K562 (cell line): ENCODE measurements at regions not wholly inside any gene's neighbourhood (a gene's known extent, or its start where the extent isn't known, plus 50 kb on each side); places are given as distances from the start of the nearest gene placed in this dataset.
A peak's percentile ranks its signal among the peaks of the same experiment; 100 is the strongest.

Experiments
- ATAC-seq: fragments of 200-7000 bp; cut with Tn5 transposase; 3 replicates; pipeline ENCODE4 v1.9.1; 2020; ENCODE audit warnings: moderate library complexity
- BruUV-seq: library from RNA; stranded (reverse); fragments of 400-500 nt; replicated peaks from 2 replicates; lab custom pipeline; 2021; lab: Mats Ljungman, UMichigan
- CTCF ChIA-PET: fragments of 300-600 bp; formaldehyde crosslinking; extraction: SDS; loops from one replicate; lab custom pipeline; 2021; ENCODE audit warnings: low intra/inter-chr PET ratio; lab: Yijun Ruan, JAX
- POLR2A ChIA-PET: fragments of 300-600, 350-650 bp; sonication (Branson Sonifier 250); formaldehyde crosslinking; extraction: SDS; loops from one replicate; lab custom pipeline; 2021; ENCODE audit warnings: antibody characterized with exemption, inconsistent platforms; lab: Yijun Ruan, JAX
- DNase-seq, 4 experiments: peaks; one replicate each; pipeline versions ENCODE4 v3.0.0 to v3.0.0-alpha.2; 2011 to 2018; ENCODE audit warnings: low spot score in 3 of 4, mixed read lengths in 3 of 4; ENCODE audit errors: extremely low read depth in 1 of 4
- FAIRE-seq: peaks from 2 replicates; lab custom pipeline; 2011; peaks lifted over from hg19 to GRCh38; lab: Jason Lieb, UNC
- H2AFZ ChIP-seq: 2 replicates; pipeline ENCODE4 v1.6.0; 2011; ENCODE audit warnings: low read depth, low read length, control low read depth, inconsistent platforms
- H3K27ac ChIP-seq: fragments of 200-600 bp; 3 replicates; pipeline ENCODE4 v1.8.0; 2011; ENCODE audit warnings: low read depth, mild to moderate bottlenecking, control low read depth, inconsistent platforms, low read length, moderate library complexity, mixed read lengths; ENCODE audit errors: extremely low read depth
- H3K27me3 ChIP-seq, 2 experiments: fragments of 300-600 bp in 1 of 2; 2 replicates in 1 of 2; 3 replicates in 1 of 2; pipeline versions ENCODE4 v1.6.0 to v1.8.0; 2011; ENCODE audit warnings: inconsistent platforms in 2 of 2, low read length in 2 of 2, mild to moderate bottlenecking in 1 of 2, mixed read lengths in 1 of 2, moderate library complexity in 1 of 2; ENCODE audit not compliant: control insufficient read depth in 2 of 2, insufficient read depth in 2 of 2
- H3K36me3 ChIP-seq: fragments of 300-600 bp; 3 replicates; pipeline ENCODE4 v1.8.0; 2011; ENCODE audit warnings: mild to moderate bottlenecking, low read length, inconsistent platforms; ENCODE audit not compliant: control insufficient read depth, insufficient read depth
- H3K4me1 ChIP-seq, 2 experiments: fragments of 200-600 bp in 1 of 2; replicated peaks in 1 of 2; 2 replicates in 1 of 2; 3 replicates in 1 of 2; pipeline versions ENCODE4 v1.5.1 to v1.8.0; 2011; ENCODE audit warnings: inconsistent platforms in 2 of 2, low read length in 2 of 2, mild to moderate bottlenecking in 1 of 2, mixed read lengths in 1 of 2, moderate library complexity in 1 of 2; ENCODE audit not compliant: control insufficient read depth in 2 of 2, insufficient read depth in 2 of 2
- H3K4me2 ChIP-seq: 2 replicates; pipeline ENCODE4 v1.6.1; 2011; ENCODE audit warnings: low read length, control low read depth, inconsistent platforms, mixed read lengths; ENCODE audit not compliant: insufficient read depth
- H3K4me3 ChIP-seq: fragments of 200-600 bp; sonication (generic), shearing (Covaris generic); 2 replicates; pipeline ENCODE4 v1.5.1; 2016; ENCODE audit warnings: control low read depth, inconsistent platforms
- H3K79me2 ChIP-seq: fragments of 200-600 bp; 3 replicates; pipeline ENCODE4 v1.8.0; 2011; ENCODE audit warnings: low read length, inconsistent platforms; ENCODE audit not compliant: control insufficient read depth, insufficient read depth
- H3K9ac ChIP-seq, 2 experiments: 2 replicates each; pipeline versions ENCODE4 v1.6.0 to v1.6.1; 2011; ENCODE audit warnings: low read depth in 2 of 2, low read length in 2 of 2, control low read depth in 1 of 2, inconsistent platforms in 1 of 2, mild to moderate bottlenecking in 1 of 2, mixed read lengths in 1 of 2; ENCODE audit not compliant: insufficient read depth in 1 of 2
- H3K9me1 ChIP-seq: one replicate; pipeline ENCODE4 v1.6.0; 2011; ENCODE audit warnings: inconsistent platforms, mild to moderate bottlenecking, low read length, moderate library complexity; ENCODE audit not compliant: control insufficient read depth, insufficient read depth
- H3K9me3 ChIP-seq: replicated peaks from 2 replicates; pipeline ENCODE4 v1.5.1; 2011; ENCODE audit warnings: low read depth, low read length, inconsistent platforms; ENCODE audit not compliant: control insufficient read depth, insufficient read depth
- H4K20me1 ChIP-seq: replicated peaks from 2 replicates; pipeline ENCODE4 v1.6.1; 2011; ENCODE audit warnings: low read length, inconsistent platforms, mixed read lengths; ENCODE audit not compliant: control insufficient read depth, insufficient read depth
- CBX3 ChIP-seq, 2 experiments: IDR thresholded peaks; 1 replicate in 1 of 2; 2 replicates in 1 of 2; pipeline ENCODE4 v1.6.1; 2012; ENCODE audit warnings: inconsistent platforms in 2 of 2, low read length in 2 of 2, borderline replicate concordance in 1 of 2, control low read depth in 1 of 2
- CHD4 ChIP-seq: fragments of 200-600 bp; sonication (generic); IDR thresholded peaks from 3 replicates; pipeline ENCODE4 v1.6.1; 2012; ENCODE audit warnings: low read depth, mild to moderate bottlenecking, mixed read lengths, low read length, inconsistent platforms; ENCODE audit not compliant: insufficient read depth, insufficient replicate concordance, poor library complexity, severe bottlenecking
- CTBP1 ChIP-seq: fragments of 450-650 bp; IDR thresholded peaks from 2 replicates; pipeline ENCODE4 v1.6.1; 2016; ENCODE audit warnings: borderline replicate concordance
- CTCF ChIP-seq, 3 experiments: IDR thresholded peaks in 2 of 3; conservative IDR thresholded peaks in 1 of 3; 2 replicates each; pipeline ENCODE4 v1.5.1; 2011 to 2012; ENCODE audit warnings: low read length in 3 of 3, mild to moderate bottlenecking in 3 of 3, control low read depth in 2 of 3, improper control_type of control experiment in 1 of 3, inconsistent platforms in 1 of 3, low read depth in 1 of 3, mixed read lengths in 1 of 3, moderate library complexity in 1 of 3; ENCODE audit not compliant: insufficient read depth in 2 of 3
- FOS ChIP-seq: IDR thresholded peaks from 3 replicates; pipeline ENCODE4 v1.6.1; 2011; ENCODE audit not compliant: insufficient read length; ENCODE audit errors: extremely low read depth
- HDAC6 ChIP-seq: IDR thresholded peaks from 2 replicates; pipeline ENCODE4 v1.6.1; 2012; ENCODE audit warnings: low read depth, mild to moderate bottlenecking, control low read depth, inconsistent platforms, low read length, moderate library complexity
- HINFP ChIP-seq: fragments of 450-650 bp; conservative IDR thresholded peaks from 2 replicates; pipeline ENCODE4 v1.6.1; 2016; ENCODE audit warnings: missing genetic modification characterization, low read depth, mild to moderate bottlenecking, control low read depth, missing compliant biosample characterization
- LARP7 ChIP-seq: fragments of 450-650 bp; IDR thresholded peaks from 2 replicates; pipeline ENCODE4 v1.6.1; 2016
- NCOA4 ChIP-seq: fragments of 450-650 bp; IDR thresholded peaks from 2 replicates; pipeline ENCODE4 v1.6.1; 2018; ENCODE audit warnings: mild to moderate bottlenecking; ENCODE audit not compliant: partially characterized antibody
- NUFIP1 ChIP-seq: fragments of 450-650 bp; IDR thresholded peaks from 2 replicates; pipeline ENCODE4 v1.6.1; 2018; ENCODE audit not compliant: partially characterized antibody
- PTRF ChIP-seq: fragments of 450-650 bp; IDR thresholded peaks from 2 replicates; pipeline ENCODE4 v1.6.1; 2016; ENCODE audit warnings: mild to moderate bottlenecking, missing genetic modification characterization, missing compliant biosample characterization
- SMARCE1 ChIP-seq: fragments of 450-650 bp; IDR thresholded peaks from 2 replicates; pipeline ENCODE4 v1.7.1; 2016; ENCODE audit warnings: mild to moderate bottlenecking
- SRSF9 ChIP-seq: fragments of 200-400 bp; formaldehyde crosslinking; IDR thresholded peaks from 2 replicates; pipeline ENCODE4 v1.6.1; 2017; ENCODE audit warnings: low read depth, low read length, borderline replicate concordance
- TGIF2 ChIP-seq: sonication (generic); formaldehyde crosslinking; IDR thresholded peaks from 2 replicates; pipeline ENCODE4 v1.8.1; 2022; ENCODE audit warnings: mild to moderate bottlenecking, missing genetic modification reagents, moderate library complexity
- ZNF696 ChIP-seq: fragments of 250-450 bp; sonication (Bioruptor Pico); conservative IDR thresholded peaks from 2 replicates; pipeline ENCODE4 v1.4.0; 2020; ENCODE audit warnings: mild to moderate bottlenecking, moderate library complexity
- ZNF740 ChIP-seq, 3 experiments: fragments of 200-800 bp in 1 of 3; sonication (Bioruptor generic) in 1 of 3; sonication (generic) in 1 of 3; formaldehyde crosslinking in 1 of 3; IDR thresholded peaks; 2 replicates each; pipeline versions ENCODE4 v1.6.1 to v1.8.0; 2016 to 2022; ENCODE audit warnings: mild to moderate bottlenecking in 2 of 3, missing compliant biosample characterization in 2 of 3, missing genetic modification characterization in 2 of 3, missing genetic modification reagents in 1 of 3
- WGBS: fragments of 100-300 bp; shearing (Covaris generic); methylation state at CpG from one replicate; pipeline ENCODE4 v1.1.6; 2016; ENCODE audit warnings: low coverage, mixed read lengths; ENCODE audit not compliant: insufficient coverage; ENCODE audit errors: missing lambda C conversion rate; 5-methylcytosine and 5-hydroxymethylcytosine counted together
- in situ Hi-C: fragments of 300-500 bp; cut with MboI; formaldehyde crosslinking; loops from 4 replicates; pipeline ENCODE4 v1.15.0; 2018; ENCODE audit warnings: inconsistent platforms, mixed read lengths
- intact Hi-C: fragments of 100-400 bp; cut with micrococcal nuclease; formaldehyde crosslinking; loops from 2 replicates; pipeline ENCODE4 v1.14.2; 2022

- TF ChIP-seq CTCF (IDR thresholded peaks at IDR 0.05 in 2 of 3, conservative IDR thresholded peaks at IDR 0.05 in 1 of 3; ENCODE audit: insufficient read depth in 2 of 3, low read depth in 1 of 3, low read length in 3 of 3) (no peak), PTRF (tag) (no peak)
- TF ChIP-seq, all 486 proteins: peak for 14
These were observed 216.4 kb upstream of the CIBAR2 start (continued) for GRCh38 chr16:85328676-85329058.

GRCh38 chr16:85329059-85329812 lies 217.0 kb upstream of the CIBAR2 start:
- H3K27ac ChIP-seq, result peak overlapping the region; percentile 74; the same call in 2 of the 3 replicates
- TF ChIP-seq ZNF740 (CRISPR knock-in tag; IDR thresholded peaks at IDR 0.05) (no peak), ZNF740 (tag; IDR thresholded peaks at IDR 0.05) (no peak), FOS (no peak), CBX3 (IDR thresholded peaks at IDR 0.05; ENCODE audit: borderline replicate concordance in 1 of 2, low read length in 2 of 2) (peak in 1 of 2 experiments; percentile 70; a peak in 1 of 3 replicates), CHD4 (peak; percentile 98), HDAC6 (no peak), NUFIP1 (no peak), CTBP1 (no peak), SRSF9 (no peak), NCOA4 (peak; percentile 31), SMARCE1 (no peak), ZNF696 (CRISPR knock-in tag) (no peak), HINFP (tag) (no peak), LARP7 (no peak), TGIF2 (CRISPR knock-in tag) (no peak)

More at GRCh38 chr16:85329059-85329812, 217.0 kb upstream of the CIBAR2 start:
- ATAC-seq (0 out of 3 replicates have a peak, but pooled peaks have one; percentile 2), FAIRE-seq (no peak), DNase-seq (peak in 2 of 4 experiments; percentile 39 to 52)
- in situ Hi-C loops (no loop called here), intact Hi-C loops (no loop called here)
- Histone ChIP-seq H2AFZ (no peak overlapping the region), H3K4me3 (no peak overlapping the region), H3K9me3 (no peaks in the 10 kb centered on the region), H3K4me1 (peaks cover 52 to 65% of the 10 kb centered on the region in 2 experiments), H3K4me2 (no peak overlapping the region), H3K27me3 (no peaks in the 10 kb centered on the region), H3K9ac (peak overlapping the region in 1 of 2 experiments; percentile 86; a peak in 2 of 4 replicates), H3K36me3 (no peaks in the 10 kb centered on the region), H3K9me1 (no peaks in the 10 kb centered on the region), H4K20me1 (no peaks in the 10 kb centered on the region), H3K79me2 (peaks cover 16% of the 10 kb centered on the region)
- CTCF ChIA-PET, result no interaction called here
- POLR2A ChIA-PET, result interaction anchor here (1.2 kb wide), 2 partner anchors 12 to 14 kb away, joined by 3 to 8 read pairs; no protein-coding TSS in a partner anchor
- BruUV-seq, result no TSS peak
- WGBS, result 65% methylated on average over 24 of the region's 28 CpGs
